ENCODE measurements at regions not wholly inside any gene's neighbourhood (a gene's known extent, or its start where the extent isn't known, plus 50 kb on each side); places are given as distances from the start of the nearest gene placed in this dataset.

DNA sequence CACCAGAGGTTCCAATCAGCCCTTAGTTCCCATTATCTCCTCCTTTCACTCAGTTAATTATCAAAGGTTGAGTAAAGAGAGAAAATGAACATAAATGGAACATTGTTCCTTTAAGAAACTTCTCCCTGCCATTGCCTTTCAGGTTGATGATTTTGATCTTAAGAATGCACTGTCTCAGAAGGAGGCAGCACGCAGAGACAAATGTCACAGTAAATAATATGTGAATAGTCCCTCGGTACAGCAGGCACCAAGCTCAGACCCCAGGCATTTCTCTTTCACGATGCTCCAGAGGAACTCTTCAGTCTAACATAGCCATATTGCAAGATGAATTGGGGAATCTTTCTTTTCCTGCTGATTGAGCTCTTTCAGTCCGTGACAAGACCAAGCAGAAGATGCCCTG, 435.3 kb upstream of the SPTLC3 start:
- ChIA-PET CTCF (ENCODE audit: partially characterized antibody) (interaction anchor here (0.9 to 2.2 kb wide), 3 partner anchors 9 to 265 kb away, joined by 3 to 4 read pairs (median 3); no protein-coding TSS in a partner anchor), POLR2A (ENCODE audit: partially characterized antibody) (no interaction called here)
- no peak overlapping the region for H3K4me3 ChIP-seq (ENCODE audit: extremely low read depth in 1 of 4, insufficient read depth in 2 of 4, low read depth in 3 of 4, low read length in 4 of 4)
- no peak overlapping the region for H4K5ac ChIP-seq (ENCODE audit: insufficient read length, low read depth, low read length)
- H2BK12ac ChIP-seq (ENCODE audit: low read depth, low read length): no peak overlapping the region
- no peak overlapping the region for H2BK20ac ChIP-seq (ENCODE audit: low read length)
- H4K91ac ChIP-seq (replicated peaks; ENCODE audit: insufficient read length, low read length): no peak overlapping the region
- no peak overlapping the region for H2BK15ac ChIP-seq (ENCODE audit: low read length)
- H2BK120ac ChIP-seq (replicated peaks; ENCODE audit: low read depth, low read length): no peak overlapping the region
- H3K9me3 ChIP-seq (ENCODE audit: insufficient read depth in 2 of 2, low read depth in 1 of 2, low read length in 1 of 2): no peaks in the 10 kb centered on the region
- no peaks in the 10 kb centered on the region for H4K20me1 ChIP-seq (replicated peaks in 1 of 2; ENCODE audit: control insufficient read depth in 1 of 2, insufficient read depth in 2 of 2, low read length in 2 of 2)
- H3K18ac ChIP-seq (ENCODE audit: extremely low read depth, low read length): no peak overlapping the region
- H3K56ac ChIP-seq (replicated peaks; ENCODE audit: insufficient read length, low read depth, low read length): no peak overlapping the region
- no peaks in the 10 kb centered on the region for H3K79me1 ChIP-seq (ENCODE audit: low read depth, low read length)
- 90% methylated on average over 4 of the region's 4 CpGs; no CpG with 5 or more reads in 1 of the 2 experiments for WGBS, 2 experiments (ENCODE audit: extremely low coverage in 1 of 2, insufficient coverage in 1 of 2, insufficient read length in 1 of 2, insufficient replicate concordance in 2 of 2, low coverage in 1 of 2, low lambda C conversion rate in 2 of 2, missing lambda C conversion rate in 1 of 2)
- H3K23ac ChIP-seq (ENCODE audit: insufficient read length): no peak overlapping the region
- no peak overlapping the region for H3K4me2 ChIP-seq (ENCODE audit: insufficient read depth in 1 of 2, low read depth in 2 of 2, low read length in 2 of 2)
- no peak for DNase-seq (ENCODE audit: low read depth in 1 of 2, low spot score in 2 of 2)
- H2AK5ac ChIP-seq (ENCODE audit: low read depth, low read length): no peak overlapping the region
- no peaks in the 10 kb centered on the region for H3K36me3 ChIP-seq (ENCODE audit: control insufficient read depth in 2 of 4, insufficient read depth in 4 of 4, low read length in 3 of 4)
- no peak overlapping the region for H3K14ac ChIP-seq (ENCODE audit: insufficient read length)
- H2BK5ac ChIP-seq (ENCODE audit: low read depth, low read length): no peak overlapping the region
- no peak overlapping the region for H4K8ac ChIP-seq (ENCODE audit: extremely low read depth, insufficient read depth, low read length)
- no peaks in the 10 kb centered on the region for H3K23me2 ChIP-seq (ENCODE audit: low read depth, low read length)
- no peak overlapping the region for H3K27ac ChIP-seq (ENCODE audit: low read depth, low read length)
- no peak overlapping the region for H3K4ac ChIP-seq (replicated peaks; ENCODE audit: insufficient read length, low read depth, low read length)
- no peaks in the 10 kb centered on the region for H3K4me1 ChIP-seq (replicated peaks in 1 of 4; ENCODE audit: control insufficient read depth in 3 of 4, insufficient read depth in 4 of 4, low read length in 3 of 4)
- no peak overlapping the region for H2AFZ ChIP-seq (ENCODE audit: low read length)
- no peaks in the 10 kb centered on the region for H3K79me2 ChIP-seq (ENCODE audit: control insufficient read depth in 1 of 2, insufficient read depth in 2 of 2, low read length in 2 of 2)
- no peak overlapping the region for H3K9ac ChIP-seq (replicated peaks in 1 of 4; ENCODE audit: extremely low read depth in 1 of 4, low read depth in 3 of 4, low read length in 3 of 4)
- no peak for FAIRE-seq
- peaks cover 0 to 1% (median 0%) of the 10 kb centered on the region in 4 experiments; a peak in 1 of 7 replicates for H3K27me3 ChIP-seq (replicated peaks in 1 of 4; ENCODE audit: control insufficient read depth in 3 of 4, extremely low read depth in 1 of 4, insufficient read depth in 3 of 4, low read length in 3 of 4)
- no peak for TF ChIP-seq CTBP2 (IDR thresholded peaks at IDR 0.05; ENCODE audit: borderline replicate concordance, insufficient read depth, insufficient read length, low read length)
- TF ChIP-seq EP300 (IDR thresholded peaks at IDR 0.05; ENCODE audit: borderline replicate concordance in 1 of 2, low read depth in 2 of 2, low read length in 2 of 2): no peak

Measured in H1 (cell line).